ENCODE measurements at regions not wholly inside any gene's neighbourhood (a gene's known extent, or its start where the extent isn't known, plus 50 kb on each side); places are given as distances from the start of the nearest gene placed in this dataset.
A peak's percentile ranks its signal among the peaks of the same experiment; 100 is the strongest.

DNA sequence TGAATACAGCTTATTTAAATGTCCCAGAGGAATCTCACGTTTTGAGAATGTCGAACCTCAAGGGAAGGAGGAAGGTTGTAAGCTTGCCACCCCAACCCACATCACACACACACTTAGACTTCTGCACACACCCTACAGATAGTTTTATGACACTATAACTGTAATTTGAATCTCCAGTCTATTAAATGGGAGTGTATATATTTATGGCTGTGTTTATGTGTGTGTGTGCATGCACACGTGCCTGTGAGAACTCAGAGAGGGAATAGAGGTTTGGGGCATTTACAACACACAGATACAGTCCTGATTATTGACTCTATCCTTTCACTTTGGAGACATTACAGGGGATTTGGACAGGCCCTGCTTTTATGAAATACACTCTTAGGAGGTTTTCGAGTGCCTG lies 171.5 kb upstream of the MAF start:
- H3K27ac ChIP-seq (ENCODE audit: low read length, poor library complexity, severe bottlenecking) = no peak overlapping the region
- no peak for DNase-seq
- no peaks in the 10 kb centered on the region for H3K27me3 ChIP-seq (ENCODE audit: control insufficient read depth in 1 of 2, insufficient read depth in 1 of 2, low read length in 2 of 2)
- no peak overlapping the region for H3K14ac ChIP-seq (ENCODE audit: low read length in 2 of 2)
- no peak overlapping the region for H3K4me3 ChIP-seq (ENCODE audit: insufficient read depth in 1 of 2, low read depth in 1 of 2, low read length in 2 of 2)
- H3K36me3 ChIP-seq (ENCODE audit: control insufficient read depth in 1 of 2, insufficient read depth in 2 of 2, low read depth in 1 of 2, low read length in 2 of 2) = no peaks in the 10 kb centered on the region
- no peak overlapping the region for H2BK120ac ChIP-seq (ENCODE audit: low read depth, low read length)
- no peaks in the 10 kb centered on the region for H3K9me3 ChIP-seq (ENCODE audit: control insufficient read depth, low read length)
- H3K23ac ChIP-seq (ENCODE audit: low read length in 2 of 2) = no peak overlapping the region
- H4K8ac ChIP-seq (ENCODE audit: low read length) = no peak overlapping the region
- H3K4ac ChIP-seq (ENCODE audit: low read depth in 1 of 2, low read length in 2 of 2) = no peak overlapping the region
- H2BK15ac ChIP-seq (ENCODE audit: low read depth, poor library complexity, severe bottlenecking) = no peak overlapping the region
- H3K9ac ChIP-seq (ENCODE audit: low read length) = no peak overlapping the region
- H4K91ac ChIP-seq (ENCODE audit: low read length) = no peak overlapping the region
- peaks cover 14% of the 10 kb centered on the region for H3K4me1 ChIP-seq (ENCODE audit: control insufficient read depth, insufficient read depth, low read depth, low read length)
- no peak overlapping the region for H2AK5ac ChIP-seq (ENCODE audit: low read length, severe bottlenecking)
- H3K18ac ChIP-seq (ENCODE audit: low read depth in 1 of 2, low read length in 2 of 2) = no peak overlapping the region
- H3K79me1 ChIP-seq (replicated peaks; ENCODE audit: low read length, poor library complexity, severe bottlenecking) = no peaks in the 10 kb centered on the region
- WGBS = 53% methylated on average over 3 of the region's 4 CpGs
- no peak overlapping the region for H2AFZ ChIP-seq (ENCODE audit: low read depth, low read length)
- no peak overlapping the region for H2BK5ac ChIP-seq (ENCODE audit: low read depth, low read length, poor library complexity, severe bottlenecking)
- no peak overlapping the region for H2BK12ac ChIP-seq (ENCODE audit: low read length in 2 of 2)
- no peak overlapping the region for H3K4me2 ChIP-seq (ENCODE audit: low read length, poor library complexity, severe bottlenecking)

DNA sequence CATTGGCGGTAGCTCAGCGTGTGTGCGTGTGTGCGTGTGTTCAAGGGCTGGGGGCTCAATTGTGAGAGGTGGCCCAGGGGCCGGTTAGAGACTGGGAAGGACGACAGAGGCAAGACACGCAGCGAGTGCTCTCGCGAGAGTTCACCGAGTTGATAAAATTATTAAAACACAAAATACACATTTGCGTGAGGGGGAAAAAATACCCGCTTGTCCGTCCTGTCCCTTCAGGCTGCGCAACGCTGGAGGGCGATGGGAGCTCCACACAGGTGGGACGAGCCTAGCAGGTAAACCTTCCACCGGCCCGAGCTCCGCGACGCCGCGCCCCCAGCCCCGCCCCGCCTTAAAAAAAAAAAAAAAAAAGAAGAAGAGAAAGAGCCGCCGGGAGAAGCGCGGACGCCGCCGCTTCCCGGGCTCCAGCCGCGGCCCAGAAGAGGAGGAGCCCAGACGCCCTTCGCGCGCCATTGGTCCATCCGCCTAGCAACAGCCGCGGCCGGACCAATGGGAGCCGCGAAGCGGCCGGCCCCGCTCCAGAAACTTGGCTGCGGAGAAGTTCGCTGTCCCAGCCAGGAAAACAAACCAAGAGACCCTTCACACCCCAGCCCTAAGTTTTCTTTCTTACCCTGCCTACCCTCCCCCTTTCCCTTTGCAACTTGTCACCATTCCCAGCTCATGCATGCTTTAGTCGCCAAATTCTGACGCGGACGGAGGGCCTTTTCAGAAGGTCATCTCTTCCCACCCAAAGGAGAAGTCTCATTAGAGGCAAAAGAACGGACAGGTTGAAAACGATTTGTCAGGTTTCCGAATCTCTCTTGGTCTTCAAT lies 169.9 kb upstream of the MAF start:
- H2BK120ac ChIP-seq (ENCODE audit: low read depth, low read length) = peak overlapping the region; percentile 29
- H2BK15ac ChIP-seq (ENCODE audit: low read depth, poor library complexity, severe bottlenecking) = peak overlapping the region; percentile 26
- H3K79me1 ChIP-seq (replicated peaks; ENCODE audit: low read length, poor library complexity, severe bottlenecking) = no peaks in the 10 kb centered on the region
- peak overlapping the region; percentile 90 for H4K91ac ChIP-seq (ENCODE audit: low read length)
- H3K9ac ChIP-seq (ENCODE audit: low read length) = peak overlapping the region; percentile 86
- peak overlapping the region; percentile 100 for H4K8ac ChIP-seq (ENCODE audit: low read length)
- H3K14ac ChIP-seq (ENCODE audit: low read length in 2 of 2) = peak overlapping the region in 1 of 2 experiments; percentile 83
- peak overlapping the region in 1 of 2 experiments; percentile 19 for H3K4ac ChIP-seq (ENCODE audit: low read depth in 1 of 2, low read length in 2 of 2)
- no peaks in the 10 kb centered on the region for H3K27me3 ChIP-seq (ENCODE audit: control insufficient read depth in 1 of 2, insufficient read depth in 1 of 2, low read length in 2 of 2)
- peak overlapping the region in 1 of 2 experiments; percentile 69 for H2BK12ac ChIP-seq (ENCODE audit: low read length in 2 of 2)
- H3K9me3 ChIP-seq (ENCODE audit: control insufficient read depth, low read length) = no peaks in the 10 kb centered on the region
- peak overlapping the region; percentile 71 to 87 for H3K4me3 ChIP-seq (ENCODE audit: insufficient read depth in 1 of 2, low read depth in 1 of 2, low read length in 2 of 2)
- H3K36me3 ChIP-seq (ENCODE audit: control insufficient read depth in 1 of 2, insufficient read depth in 2 of 2, low read depth in 1 of 2, low read length in 2 of 2) = no peaks in the 10 kb centered on the region
- H3K4me1 ChIP-seq (ENCODE audit: control insufficient read depth, insufficient read depth, low read depth, low read length) = peaks cover 12% of the 10 kb centered on the region
- under 1% methylated on average over 41 of the region's 59 CpGs for WGBS
- H2AK5ac ChIP-seq (ENCODE audit: low read length, severe bottlenecking) = no peak overlapping the region
- peak overlapping the region; percentile 91 to 94 for H3K18ac ChIP-seq (ENCODE audit: low read depth in 1 of 2, low read length in 2 of 2)
- DNase-seq = peak; percentile 91
- peak overlapping the region; percentile 17 for H3K27ac ChIP-seq (ENCODE audit: low read length, poor library complexity, severe bottlenecking)
- peak overlapping the region; percentile 54 for H2BK5ac ChIP-seq (ENCODE audit: low read depth, low read length, poor library complexity, severe bottlenecking)
- H3K23ac ChIP-seq (ENCODE audit: low read length in 2 of 2) = no peak overlapping the region
- H3K4me2 ChIP-seq (ENCODE audit: low read length, poor library complexity, severe bottlenecking) = peak overlapping the region; percentile 64
- H2AFZ ChIP-seq (ENCODE audit: low read depth, low read length) = peak overlapping the region; percentile 79

DNA sequence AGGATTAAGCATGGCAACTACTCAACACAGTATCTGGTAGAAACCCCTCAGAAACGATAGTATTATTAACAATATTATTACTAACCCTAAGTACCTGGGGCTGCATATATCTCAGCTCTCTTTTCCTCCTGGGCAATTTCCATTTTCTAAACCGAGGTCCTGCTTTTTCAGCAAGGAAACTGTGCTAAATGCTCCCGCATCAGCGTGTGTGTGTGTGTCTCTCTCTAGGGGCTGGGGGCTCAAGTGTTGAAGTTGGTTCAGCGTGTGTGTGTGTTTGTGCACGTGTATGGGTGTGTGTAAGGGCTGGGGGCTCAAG lies 169.3 kb upstream of the MAF start:
- no peak overlapping the region for H3K23ac ChIP-seq (ENCODE audit: low read length in 2 of 2)
- peak overlapping the region; percentile 91 to 94 for H3K18ac ChIP-seq (ENCODE audit: low read depth in 1 of 2, low read length in 2 of 2)
- DNase-seq = no peak
- no peaks in the 10 kb centered on the region for H3K27me3 ChIP-seq (ENCODE audit: control insufficient read depth in 1 of 2, insufficient read depth in 1 of 2, low read length in 2 of 2)
- no peak overlapping the region for H2BK5ac ChIP-seq (ENCODE audit: low read depth, low read length, poor library complexity, severe bottlenecking)
- peak overlapping the region in 1 of 2 experiments; percentile 69 for H2BK12ac ChIP-seq (ENCODE audit: low read length in 2 of 2)
- peak overlapping the region; percentile 26 for H2BK15ac ChIP-seq (ENCODE audit: low read depth, poor library complexity, severe bottlenecking)
- no peaks in the 10 kb centered on the region for H3K79me1 ChIP-seq (replicated peaks; ENCODE audit: low read length, poor library complexity, severe bottlenecking)
- H3K4ac ChIP-seq (ENCODE audit: low read depth in 1 of 2, low read length in 2 of 2) = peak overlapping the region in 1 of 2 experiments; percentile 19
- H3K9me3 ChIP-seq (ENCODE audit: control insufficient read depth, low read length) = no peaks in the 10 kb centered on the region
- H2BK120ac ChIP-seq (ENCODE audit: low read depth, low read length) = no peak overlapping the region
- H3K27ac ChIP-seq (ENCODE audit: low read length, poor library complexity, severe bottlenecking) = no peak overlapping the region
- H4K8ac ChIP-seq (ENCODE audit: low read length) = peak overlapping the region; percentile 100
- WGBS = 38% methylated on average over 5 of the region's 6 CpGs
- peak overlapping the region; percentile 90 for H4K91ac ChIP-seq (ENCODE audit: low read length)
- H3K36me3 ChIP-seq (ENCODE audit: control insufficient read depth in 1 of 2, insufficient read depth in 2 of 2, low read depth in 1 of 2, low read length in 2 of 2) = no peaks in the 10 kb centered on the region
- peak overlapping the region; percentile 79 for H2AFZ ChIP-seq (ENCODE audit: low read depth, low read length)
- H3K4me3 ChIP-seq (ENCODE audit: insufficient read depth in 1 of 2, low read depth in 1 of 2, low read length in 2 of 2) = peak overlapping the region; percentile 71 to 87
- peak overlapping the region; percentile 63 for H3K4me2 ChIP-seq (ENCODE audit: low read length, poor library complexity, severe bottlenecking)
- H3K9ac ChIP-seq (ENCODE audit: low read length) = peak overlapping the region; percentile 86
- H3K4me1 ChIP-seq (ENCODE audit: control insufficient read depth, insufficient read depth, low read depth, low read length) = peaks cover 12% of the 10 kb centered on the region
- H2AK5ac ChIP-seq (ENCODE audit: low read length, severe bottlenecking) = no peak overlapping the region
- H3K14ac ChIP-seq (ENCODE audit: low read length in 2 of 2) = peak overlapping the region in 1 of 2 experiments; percentile 22

DNA sequence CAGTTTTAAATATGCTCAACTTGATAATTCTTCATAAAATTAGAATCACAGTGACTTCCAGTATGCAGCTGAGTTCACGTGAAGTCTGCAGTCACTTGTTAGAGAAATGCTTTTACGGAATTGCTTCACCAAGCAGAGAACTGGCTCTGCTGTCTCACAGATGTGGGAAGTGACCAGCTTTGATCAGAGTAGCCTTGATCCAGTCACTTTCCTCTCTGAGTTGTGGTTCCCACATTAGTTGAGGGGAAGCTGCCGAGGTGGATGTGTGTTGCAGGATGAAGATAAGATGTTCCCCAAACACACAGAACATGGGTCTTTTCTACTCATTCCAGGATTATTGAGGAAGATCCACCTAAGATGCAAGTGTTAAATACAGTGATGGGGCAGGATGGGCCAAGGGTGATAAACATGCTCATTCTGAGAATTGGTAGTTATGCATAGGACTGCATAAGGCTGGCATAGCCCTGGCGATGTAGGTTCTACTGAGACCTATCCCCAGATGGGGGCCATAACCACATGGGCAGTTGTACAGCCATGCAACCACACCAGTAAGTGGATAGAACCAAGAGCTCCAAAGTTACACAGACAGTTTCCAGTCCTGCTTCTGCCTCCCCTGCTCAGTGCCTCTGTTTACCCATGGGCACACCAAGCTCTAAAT lies 168.9 kb upstream of the MAF start:
- H2BK120ac ChIP-seq (ENCODE audit: low read depth, low read length) = no peak overlapping the region
- no peak overlapping the region for H2BK5ac ChIP-seq (ENCODE audit: low read depth, low read length, poor library complexity, severe bottlenecking)
- H2AK5ac ChIP-seq (ENCODE audit: low read length, severe bottlenecking) = peak overlapping the region; percentile 34
- no peak overlapping the region for H3K18ac ChIP-seq (ENCODE audit: low read depth in 1 of 2, low read length in 2 of 2)
- H3K27ac ChIP-seq (ENCODE audit: low read length, poor library complexity, severe bottlenecking) = no peak overlapping the region
- H3K9me3 ChIP-seq (ENCODE audit: control insufficient read depth, low read length) = no peaks in the 10 kb centered on the region
- H2BK15ac ChIP-seq (ENCODE audit: low read depth, poor library complexity, severe bottlenecking) = no peak overlapping the region
- H3K23ac ChIP-seq (ENCODE audit: low read length in 2 of 2) = no peak overlapping the region
- DNase-seq = no peak
- WGBS = 90% methylated on average over 4 of the region's 4 CpGs
- no peaks in the 10 kb centered on the region for H3K79me1 ChIP-seq (replicated peaks; ENCODE audit: low read length, poor library complexity, severe bottlenecking)
- H3K4ac ChIP-seq (ENCODE audit: low read depth in 1 of 2, low read length in 2 of 2) = no peak overlapping the region
- H4K8ac ChIP-seq (ENCODE audit: low read length) = no peak overlapping the region
- H3K9ac ChIP-seq (ENCODE audit: low read length) = peak overlapping the region; percentile 86
- H3K27me3 ChIP-seq (ENCODE audit: control insufficient read depth in 1 of 2, insufficient read depth in 1 of 2, low read length in 2 of 2) = no peaks in the 10 kb centered on the region
- no peaks in the 10 kb centered on the region for H3K36me3 ChIP-seq (ENCODE audit: control insufficient read depth in 1 of 2, insufficient read depth in 2 of 2, low read depth in 1 of 2, low read length in 2 of 2)
- H2BK12ac ChIP-seq (ENCODE audit: low read length in 2 of 2) = no peak overlapping the region
- no peak overlapping the region for H3K4me2 ChIP-seq (ENCODE audit: low read length, poor library complexity, severe bottlenecking)
- H2AFZ ChIP-seq (ENCODE audit: low read depth, low read length) = no peak overlapping the region
- no peak overlapping the region for H4K91ac ChIP-seq (ENCODE audit: low read length)
- peak overlapping the region in 1 of 2 experiments; percentile 87 for H3K4me3 ChIP-seq (ENCODE audit: insufficient read depth in 1 of 2, low read depth in 1 of 2, low read length in 2 of 2)
- no peak overlapping the region for H3K14ac ChIP-seq (ENCODE audit: low read length in 2 of 2)
- H3K4me1 ChIP-seq (ENCODE audit: control insufficient read depth, insufficient read depth, low read depth, low read length) = peaks cover 12% of the 10 kb centered on the region
